GM21576 (cell line): ENCODE measurements at regions not wholly inside any gene's neighbourhood (a gene's known extent, or its start where the extent isn't known, plus 50 kb on each side); places are given as distances from the start of the nearest gene placed in this dataset.
"Not testable (repeated sequence)": the region's sequence is repeated elsewhere in the genome, so short reads cannot be mapped to it uniquely, and the experiment has no call there.

Source experiments
- ATAC-seq: cut with Tn5 transposase; IDR thresholded peaks from one replicate; pipeline ENCODE4 v1.9.1; 2021; ENCODE audit warnings: mild to moderate bottlenecking, moderate library complexity; ENCODE audit not compliant: unreplicated experiment

DNA sequence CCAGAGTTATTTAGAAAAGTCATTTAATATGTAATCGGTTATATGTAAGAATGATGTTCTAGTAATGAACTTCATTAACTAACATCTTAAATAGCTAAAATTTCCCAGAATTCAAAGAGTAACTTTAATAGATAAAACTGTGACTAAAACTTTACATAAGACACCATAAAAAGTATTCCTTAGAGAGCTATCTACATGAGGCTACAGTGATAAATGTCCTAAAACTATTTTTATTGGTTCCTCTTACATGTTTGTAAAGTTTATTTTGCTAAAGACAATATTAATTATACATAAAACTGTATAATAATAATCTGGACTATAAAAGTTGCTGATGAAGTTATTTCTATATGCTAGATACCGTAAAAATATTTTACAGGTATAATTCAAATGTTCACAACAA is 897.7 kb upstream of the EPHA5 start:
- no peak for ATAC-seq

DNA sequence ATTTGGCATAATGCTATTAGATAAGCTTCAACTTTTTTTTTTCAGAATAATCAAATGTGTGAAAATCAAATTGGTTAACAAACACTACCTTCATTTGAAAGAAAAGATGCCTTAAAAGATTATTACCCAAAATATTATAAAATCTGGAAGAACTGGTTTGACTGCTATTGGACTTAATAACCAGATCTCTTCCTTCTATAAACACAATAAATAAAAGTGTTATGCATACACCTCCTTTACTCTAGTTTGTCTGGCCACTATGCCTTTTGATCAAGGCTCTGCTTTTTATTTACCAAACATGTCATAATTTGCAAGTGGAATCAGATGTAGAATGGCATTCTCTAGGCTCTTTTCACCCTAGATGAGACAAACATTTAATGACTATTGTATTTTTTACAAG is 897.3 kb upstream of the EPHA5 start:
- ATAC-seq: no peak

DNA sequence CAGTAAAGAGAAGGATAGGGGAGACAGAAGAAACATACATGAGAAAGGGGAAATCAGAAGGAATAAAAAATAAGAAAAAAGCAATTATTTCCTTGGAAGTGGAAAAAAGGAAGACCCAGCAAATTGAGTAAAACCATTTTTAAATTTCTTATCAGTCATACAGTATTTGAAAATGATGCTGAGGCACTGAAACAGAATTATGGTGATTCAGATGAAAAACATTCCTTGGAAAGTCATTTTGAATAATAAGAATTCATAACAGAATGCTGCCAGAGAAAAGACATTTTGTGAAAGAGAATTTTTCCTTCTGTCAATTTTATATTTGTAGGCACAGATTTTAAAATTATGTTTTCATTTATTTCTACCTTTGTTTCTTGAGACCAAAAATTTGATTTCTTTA is 895.5 kb upstream of the EPHA5 start:
- no peak for ATAC-seq

DNA sequence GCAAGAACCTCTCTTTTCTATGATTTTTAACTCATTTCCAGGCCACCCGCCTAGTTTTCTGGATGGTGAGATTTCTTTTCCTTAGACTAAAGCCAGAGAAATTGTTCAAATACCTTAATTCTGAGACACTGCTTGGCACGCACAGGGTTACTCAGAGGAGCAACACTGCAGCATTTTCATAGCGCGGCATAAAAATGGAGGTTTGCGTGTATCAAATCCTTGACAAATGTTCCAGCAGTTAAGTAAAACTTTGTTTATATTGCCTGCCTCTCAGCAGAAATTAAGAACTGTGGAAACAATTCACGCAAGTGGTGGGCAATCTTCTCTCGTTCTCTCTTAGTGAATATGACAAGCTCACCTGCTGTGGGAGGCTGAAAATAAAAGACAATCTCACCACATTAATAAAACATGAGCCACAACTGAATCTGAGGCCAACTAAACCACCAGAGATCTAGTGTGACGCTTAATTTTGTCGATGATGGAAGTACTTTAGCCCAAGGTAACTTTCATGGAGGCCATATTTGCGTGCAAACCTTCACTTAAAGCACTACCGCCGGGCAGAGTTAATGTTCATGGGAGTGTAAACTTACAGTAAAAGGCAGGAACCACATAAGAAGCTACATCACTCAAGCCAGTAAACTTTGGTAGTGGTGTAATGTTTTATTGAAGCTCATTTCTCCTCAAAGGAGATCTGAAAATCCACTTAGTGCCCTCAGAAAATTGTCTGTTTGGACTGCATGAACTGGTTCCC is 894.8 kb upstream of the EPHA5 start:
- ATAC-seq: no peak

DNA sequence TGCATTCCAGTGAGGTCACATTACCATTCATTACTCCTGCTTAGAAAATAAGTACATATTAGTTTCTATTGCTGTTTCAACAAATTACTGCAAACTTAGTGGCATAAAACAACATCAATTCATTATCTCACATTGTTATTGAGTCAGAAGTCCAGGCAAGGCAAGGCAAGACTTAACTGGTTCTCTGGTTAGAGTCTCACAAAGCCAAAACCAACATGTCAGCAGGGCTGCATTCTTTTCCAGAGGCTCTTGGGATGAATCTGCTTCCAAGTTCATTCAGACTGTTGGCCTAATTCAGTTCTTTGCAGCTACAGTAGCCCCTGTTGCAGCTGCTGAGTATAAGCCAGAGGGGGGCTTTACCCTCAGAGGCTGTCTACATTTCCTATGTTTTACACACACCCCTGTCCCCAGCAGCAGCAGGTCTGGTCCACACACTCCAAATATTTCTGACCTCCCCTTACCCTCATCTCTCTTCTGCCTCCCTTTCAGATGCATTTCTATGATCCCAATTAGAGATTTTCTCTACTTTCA is 892.1 kb upstream of the EPHA5 start:
- no peak for ATAC-seq

DNA sequence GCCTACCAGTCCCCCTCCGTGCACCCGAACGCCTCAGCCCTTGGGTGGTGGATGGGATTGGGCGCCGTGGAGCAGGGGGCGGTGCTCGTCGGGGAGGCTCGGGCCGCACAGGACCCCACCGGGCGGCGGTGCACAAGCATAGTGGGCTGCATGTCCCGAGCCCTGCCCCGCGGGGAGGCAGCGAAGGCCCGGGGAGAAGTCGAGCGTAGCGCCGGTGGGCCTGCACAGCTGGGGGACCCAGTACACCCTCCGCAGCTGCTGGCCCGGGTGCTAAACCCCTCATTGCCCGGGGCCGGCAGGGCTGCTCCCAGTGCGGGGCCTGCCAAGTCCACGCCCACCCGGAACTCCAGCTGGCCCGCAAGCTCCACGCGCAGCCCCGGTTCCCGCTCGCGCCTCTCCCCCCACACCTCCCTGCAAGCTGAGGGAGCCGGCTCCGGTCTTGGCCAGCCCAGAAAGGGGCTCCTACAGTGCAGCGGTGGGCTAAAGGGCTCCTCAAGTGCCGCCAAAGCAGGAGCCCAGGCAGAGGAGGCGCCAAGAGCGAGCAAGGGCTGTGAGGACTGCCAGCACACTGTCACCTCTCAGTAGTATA is 891.3 kb upstream of the EPHA5 start:
- not testable (repeated sequence) for ATAC-seq

DNA sequence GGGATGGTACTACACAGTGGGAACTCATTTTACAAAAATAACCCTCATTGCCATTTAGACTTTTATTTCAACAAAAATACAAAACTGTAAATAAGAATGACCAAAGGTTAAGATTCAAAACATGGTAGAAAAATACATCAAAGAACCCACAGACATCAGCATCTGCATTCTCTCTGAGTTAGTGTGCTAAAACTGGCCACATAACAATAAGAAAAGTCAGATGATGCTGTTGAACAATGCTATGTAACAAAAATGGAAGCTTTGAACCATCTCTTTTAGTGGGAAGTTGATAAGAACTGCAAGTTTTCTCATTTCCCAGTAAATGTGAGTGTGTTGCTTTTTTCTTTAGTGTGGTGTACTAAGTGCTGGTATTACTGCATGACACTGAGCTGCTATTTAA is 888.4 kb upstream of the EPHA5 start:
- no peak for ATAC-seq

DNA sequence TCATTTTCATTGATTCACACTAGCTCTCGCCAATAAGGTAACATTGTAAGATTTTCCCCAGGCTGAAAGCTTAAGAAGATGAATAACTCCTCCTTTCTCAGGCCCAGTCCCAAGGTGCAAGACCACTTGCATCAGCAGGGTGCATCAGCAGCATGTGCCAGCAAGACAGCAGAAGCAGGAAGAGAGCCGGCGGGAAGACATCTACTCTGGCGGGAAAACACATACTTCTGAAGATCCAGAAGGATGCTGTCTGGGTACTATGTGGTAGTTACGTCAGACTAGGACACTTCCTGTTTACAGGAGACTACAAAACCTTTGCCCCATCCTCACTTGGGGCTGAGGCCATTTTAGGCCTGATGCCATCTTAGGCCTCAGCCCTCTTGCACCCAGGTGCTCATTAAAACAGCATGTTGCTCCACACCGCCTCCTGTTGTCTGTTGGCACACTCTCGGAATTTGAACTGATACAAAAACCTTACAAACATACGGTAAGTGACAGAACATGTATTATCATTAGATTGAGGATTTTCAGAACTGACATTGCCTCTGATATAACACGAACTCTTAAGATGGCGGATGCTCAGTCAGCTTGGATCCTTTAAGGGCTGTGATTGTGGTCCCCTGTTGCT is 886.5 kb upstream of the EPHA5 start:
- no peak for ATAC-seq

DNA sequence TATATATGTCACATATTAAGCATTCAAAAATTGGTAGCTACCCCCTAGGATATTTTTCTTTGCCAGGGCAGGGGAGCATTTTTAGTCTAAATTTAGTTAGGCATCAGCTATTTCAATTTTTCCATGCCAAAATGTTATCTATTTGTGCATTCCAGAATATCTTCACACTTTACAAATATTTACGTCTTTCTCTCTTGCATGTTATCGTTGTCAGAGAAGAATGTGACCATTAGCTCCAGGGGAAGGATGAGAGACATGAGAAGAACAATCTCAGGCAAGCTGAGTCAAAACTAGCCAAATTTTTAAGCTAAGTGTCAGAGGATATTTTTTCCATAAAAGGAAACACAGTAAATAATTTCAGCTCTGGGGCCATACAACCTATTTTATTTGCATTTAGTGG is 885.0 kb upstream of the EPHA5 start:
- ATAC-seq: no peak

DNA sequence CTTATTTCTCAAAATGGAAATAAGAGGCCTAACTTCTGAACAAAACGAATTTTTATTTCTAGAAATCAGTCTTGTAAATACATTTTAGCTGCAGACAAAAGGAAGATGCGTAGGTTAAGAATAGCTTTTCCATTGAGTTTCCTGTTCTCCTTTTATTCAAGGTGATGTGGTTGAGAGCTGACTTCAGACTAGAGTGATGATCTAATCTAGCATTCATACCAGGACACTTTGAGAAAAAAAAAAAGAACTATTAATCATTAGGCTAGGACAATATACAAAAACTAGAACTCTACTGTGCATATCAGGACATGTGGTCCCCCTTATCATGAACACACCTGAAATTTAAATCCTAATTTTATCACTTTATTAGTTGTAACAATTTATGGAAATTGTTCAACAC is 884.5 kb upstream of the EPHA5 start:
- ATAC-seq: no peak

DNA sequence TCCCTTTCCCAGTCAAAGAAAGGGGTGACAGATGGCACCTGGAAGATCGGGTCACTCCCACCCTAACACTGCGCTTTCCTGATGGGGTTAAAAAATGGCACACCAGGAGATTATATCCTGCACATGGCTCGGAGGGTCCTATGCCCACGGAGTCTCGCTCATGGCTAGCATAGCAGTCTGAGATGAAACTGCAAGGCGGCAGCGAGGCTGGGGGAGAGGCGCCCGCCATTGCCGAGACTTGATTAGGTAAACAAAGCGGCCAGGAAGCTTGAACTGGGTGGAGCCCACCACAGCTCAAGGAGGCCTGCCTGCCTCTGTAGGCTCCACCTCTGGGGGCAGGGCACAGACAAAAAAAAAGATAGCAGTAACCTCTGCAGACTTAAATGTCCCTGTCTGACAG is 875.0 kb upstream of the EPHA5 start:
- not testable (repeated sequence) for ATAC-seq

DNA sequence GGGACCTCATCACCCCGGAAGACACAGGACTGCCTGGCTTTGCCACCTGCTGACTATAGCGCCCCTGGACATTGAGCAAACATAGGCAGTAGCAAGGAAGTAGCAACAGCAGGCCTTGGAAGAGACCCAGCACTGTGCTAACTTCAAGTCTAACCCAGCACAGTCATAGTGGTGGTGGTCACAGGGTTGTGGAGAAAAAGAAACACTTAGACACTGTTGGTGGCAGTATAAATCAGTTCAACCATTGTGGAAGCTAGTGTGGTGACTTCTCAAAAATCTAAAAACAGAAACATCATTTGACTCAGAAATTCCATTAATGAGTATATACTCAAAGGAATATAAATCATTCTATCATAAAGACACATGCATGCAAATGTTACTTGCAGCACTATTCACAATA is 874.0 kb upstream of the EPHA5 start:
- no peak for ATAC-seq

DNA sequence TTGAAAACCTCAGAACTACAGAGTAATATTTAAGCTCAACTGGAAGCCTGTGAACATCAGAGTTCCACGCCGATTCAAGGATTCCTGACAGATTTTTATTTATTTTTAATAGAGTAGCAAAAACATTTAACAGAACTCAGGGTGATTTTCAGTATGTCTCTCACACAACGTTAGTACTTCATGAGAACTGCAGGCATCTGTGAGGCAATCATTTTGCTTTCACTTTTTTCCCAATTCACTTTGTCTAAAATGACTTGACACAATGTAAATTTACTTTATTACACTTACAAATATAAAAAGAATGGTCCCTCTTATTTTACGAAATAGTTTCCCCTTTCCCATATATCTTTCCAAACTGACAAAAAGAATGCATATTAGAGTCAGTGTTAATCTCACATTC is 869.5 kb upstream of the EPHA5 start:
- no peak for ATAC-seq

DNA sequence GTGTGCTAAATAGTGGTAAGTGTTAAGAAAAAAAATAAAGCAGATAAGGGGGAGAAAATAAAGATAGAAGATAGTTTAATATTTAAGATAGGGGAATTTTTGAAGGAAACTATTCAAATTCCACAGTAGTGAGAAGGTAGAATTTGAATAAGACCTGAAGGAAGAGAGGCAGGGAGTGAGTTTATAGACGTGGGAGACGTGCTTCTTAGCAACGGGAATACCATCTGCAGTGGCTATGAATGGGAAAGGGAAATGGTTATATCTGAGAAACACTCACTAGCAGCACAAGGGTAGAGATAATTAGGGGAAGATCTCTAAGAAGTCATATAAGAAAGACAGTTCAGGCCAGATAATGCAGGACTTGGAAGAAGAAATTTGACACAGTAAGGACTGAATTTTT is 854.5 kb upstream of the EPHA5 start:
- no peak for ATAC-seq

DNA sequence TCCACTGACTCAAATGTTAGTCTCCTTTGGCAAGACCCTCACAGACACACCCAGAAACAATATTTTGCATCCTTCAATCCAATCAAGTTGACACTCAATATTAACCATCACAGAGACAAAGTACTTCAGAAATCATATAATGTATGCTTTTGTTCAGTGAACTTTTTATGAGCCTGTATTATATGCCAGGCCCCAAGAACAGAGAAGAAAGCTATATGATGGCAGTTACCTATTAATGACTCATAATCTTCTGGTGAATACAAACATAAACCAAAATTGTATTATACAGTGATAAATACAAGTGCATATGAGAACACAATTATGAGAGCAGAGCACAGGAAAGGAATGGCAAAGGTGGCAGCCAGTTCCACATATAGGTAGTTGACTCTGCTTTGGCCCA is 852.0 kb upstream of the EPHA5 start:
- no peak for ATAC-seq

DNA sequence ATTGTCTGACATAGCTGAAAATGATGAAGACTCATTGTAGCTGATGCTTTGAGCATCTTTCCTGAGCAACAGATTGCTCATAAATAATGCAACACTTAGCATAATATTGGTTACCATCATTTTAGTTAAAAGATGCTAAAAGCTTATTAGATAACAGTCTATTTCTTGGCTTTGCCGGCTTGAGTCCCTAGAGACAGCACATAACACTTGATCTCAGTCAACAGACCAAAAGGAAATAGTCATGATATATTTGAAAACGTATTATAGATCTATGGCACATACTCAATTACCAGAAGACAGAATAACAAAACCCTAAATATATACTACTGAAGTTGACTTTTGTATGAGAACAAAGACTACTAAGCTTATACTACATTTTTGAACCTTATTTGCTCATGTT is 846.7 kb upstream of the EPHA5 start:
- ATAC-seq: no peak

DNA sequence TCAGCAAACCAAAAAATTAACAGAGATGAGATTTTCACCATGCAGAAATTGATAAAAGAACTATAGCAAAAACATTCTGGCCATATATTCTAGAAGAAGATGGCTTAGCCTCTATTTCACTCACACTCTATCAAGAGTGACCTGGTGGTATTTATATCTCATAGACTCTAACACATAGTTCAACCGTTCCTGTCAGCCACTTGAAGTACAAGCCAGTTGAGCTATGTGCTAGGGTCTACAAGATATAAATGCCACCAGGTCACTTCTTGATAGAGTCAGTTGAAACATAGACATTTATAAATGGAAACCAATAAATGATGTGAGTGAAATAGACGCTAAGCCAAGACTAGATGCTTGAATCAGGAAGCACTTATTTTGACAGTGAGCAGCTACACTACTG is 836.7 kb upstream of the EPHA5 start:
- no peak for ATAC-seq

DNA sequence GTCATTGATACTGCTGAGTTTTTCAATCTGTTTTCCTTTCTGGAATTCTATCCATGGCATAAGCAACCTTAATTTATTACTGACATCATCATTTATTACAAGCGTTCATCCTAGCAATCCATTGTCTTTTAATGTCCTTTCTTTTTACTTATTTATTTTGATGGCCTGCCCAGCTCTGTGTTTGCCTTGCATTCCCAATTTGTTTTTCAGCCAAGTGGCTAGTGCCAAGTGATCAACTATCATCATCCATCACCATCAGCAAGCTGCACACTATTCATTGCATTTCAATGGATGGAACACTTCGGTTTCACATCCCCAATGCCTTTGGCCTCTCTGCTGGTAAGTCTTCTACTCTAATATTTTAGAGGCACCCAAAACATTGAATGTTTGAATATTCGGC is 831.7 kb upstream of the EPHA5 start:
- no peak for ATAC-seq

DNA sequence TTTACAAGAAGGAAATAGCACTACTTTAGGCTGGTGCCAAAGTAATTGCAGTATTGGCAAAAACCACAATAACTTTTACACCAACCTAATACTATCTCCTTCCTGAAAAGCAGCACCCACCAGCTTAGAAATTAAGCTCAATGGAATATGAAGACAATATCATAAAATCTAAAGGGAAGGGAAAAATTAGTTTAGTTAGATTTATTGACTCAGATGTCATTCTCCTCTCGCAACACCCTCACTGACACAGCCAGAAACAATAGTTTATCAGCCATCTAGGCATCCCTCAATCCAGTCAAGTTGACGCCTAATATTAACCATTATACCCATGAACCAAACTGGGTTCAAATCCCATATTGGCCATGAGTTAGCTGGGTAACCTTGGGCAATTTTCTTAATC is 820.4 kb upstream of the EPHA5 start:
- ATAC-seq: no peak

DNA sequence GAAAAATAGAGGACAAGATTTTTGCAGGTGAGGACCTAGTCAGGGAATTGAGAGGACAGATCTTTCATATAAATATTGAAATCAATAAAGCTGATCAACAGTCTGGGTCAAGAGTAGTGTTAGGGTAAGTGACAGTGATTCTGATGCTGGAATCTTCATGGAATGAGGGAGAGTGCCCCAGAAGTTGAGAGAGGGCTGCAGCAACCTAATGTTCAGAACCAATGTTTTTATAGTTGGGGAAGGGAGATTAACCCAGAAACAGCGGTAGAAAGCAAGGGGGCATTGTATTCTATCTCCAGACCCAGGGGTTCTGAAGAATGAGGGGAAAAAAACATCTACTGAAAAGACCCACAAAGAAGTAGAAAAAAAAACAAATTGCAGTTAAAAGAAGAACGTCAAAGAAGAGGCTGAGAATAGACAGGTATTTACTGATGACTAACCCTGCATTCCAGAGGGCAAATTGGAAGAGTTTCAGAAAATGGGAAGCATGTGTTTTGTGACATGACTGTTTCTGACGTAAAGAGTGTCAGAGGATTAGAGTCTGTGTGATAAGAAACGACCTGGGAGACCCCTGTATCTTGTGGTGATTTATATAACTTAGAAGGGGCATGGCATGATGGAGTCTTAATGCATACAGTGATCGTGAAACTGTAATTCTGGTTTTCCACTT is 819.6 kb upstream of the EPHA5 start:
- no peak for ATAC-seq

DNA sequence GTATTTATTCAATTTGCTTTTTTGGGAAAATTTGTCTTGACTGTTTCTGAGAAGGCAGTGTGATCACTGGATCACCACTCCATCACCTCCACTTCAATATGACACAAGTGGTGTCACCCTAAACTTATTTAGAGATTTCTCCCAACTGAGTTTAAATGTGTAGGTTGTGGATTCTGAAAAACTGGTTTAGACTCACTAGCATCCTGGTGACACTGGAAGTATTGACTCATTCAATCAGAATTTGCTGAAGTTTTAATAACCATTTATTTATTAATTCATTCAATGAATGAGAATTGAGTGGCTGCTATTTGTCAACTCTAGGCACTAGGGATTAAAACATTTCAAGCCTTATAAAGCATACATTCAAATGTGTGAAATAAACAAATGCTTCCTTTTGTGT is 819.1 kb upstream of the EPHA5 start:
- ATAC-seq: no peak

DNA sequence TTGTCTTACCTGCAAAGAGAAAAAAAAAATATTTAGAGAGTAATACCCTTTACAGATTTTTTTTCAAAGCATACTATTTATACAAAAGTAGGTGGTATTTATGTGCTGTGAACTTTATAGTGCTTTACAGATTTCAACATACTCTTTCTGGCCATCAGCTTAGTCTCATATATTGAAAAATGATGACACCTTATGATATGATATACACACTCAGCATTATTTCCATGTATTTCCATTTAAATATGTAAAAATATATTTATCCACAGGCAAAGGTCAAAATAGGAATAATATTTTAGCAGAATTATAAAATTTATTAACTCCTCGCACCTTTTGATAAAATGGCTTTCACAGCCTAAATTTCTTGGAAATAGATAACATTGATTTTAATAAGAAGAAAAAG is 815.8 kb upstream of the EPHA5 start:
- no peak for ATAC-seq
